T1000 (cell line): ENCODE measurements at regions not wholly inside any gene's neighbourhood (a gene's known extent, or its start where the extent isn't known, plus 50 kb on each side); places are given as distances from the start of the nearest gene placed in this dataset.

Experiments
- DNase-seq: peaks from one replicate; lab custom pipeline; 2025; ENCODE audit warnings: mixed read lengths; lab: John Stamatoyannopoulos, UW

DNA sequence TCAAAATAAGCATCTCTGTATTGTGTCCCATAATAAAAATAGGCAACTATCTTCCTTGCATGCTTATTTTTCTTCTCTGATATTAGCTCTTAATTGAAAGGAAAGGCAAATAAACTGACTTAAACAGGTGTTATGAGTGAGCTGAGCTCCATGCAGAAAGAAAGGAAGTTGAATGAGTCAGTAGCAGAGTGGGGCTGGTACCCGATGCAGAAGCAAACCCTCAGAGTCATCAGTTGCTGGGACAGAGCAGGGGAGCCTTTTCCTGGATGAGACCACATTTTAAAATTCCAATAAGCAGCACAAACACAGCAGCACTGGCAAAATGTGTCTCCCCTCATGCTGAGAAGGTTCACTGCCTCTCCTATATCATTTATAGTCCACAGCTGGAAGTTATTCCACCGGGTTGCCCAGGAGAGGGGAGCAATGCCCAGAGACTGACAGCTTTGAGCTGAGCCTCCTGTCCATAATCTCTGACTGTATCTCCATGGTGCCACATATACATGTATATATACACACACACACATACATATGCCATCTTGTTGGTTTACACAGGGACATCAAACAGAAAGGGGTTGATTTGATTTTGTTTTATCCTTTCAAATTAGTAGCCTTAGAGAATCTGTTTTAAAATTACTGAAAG is 274.3 kb upstream of the PPARGC1A start:
- no peak for DNase-seq

DNA sequence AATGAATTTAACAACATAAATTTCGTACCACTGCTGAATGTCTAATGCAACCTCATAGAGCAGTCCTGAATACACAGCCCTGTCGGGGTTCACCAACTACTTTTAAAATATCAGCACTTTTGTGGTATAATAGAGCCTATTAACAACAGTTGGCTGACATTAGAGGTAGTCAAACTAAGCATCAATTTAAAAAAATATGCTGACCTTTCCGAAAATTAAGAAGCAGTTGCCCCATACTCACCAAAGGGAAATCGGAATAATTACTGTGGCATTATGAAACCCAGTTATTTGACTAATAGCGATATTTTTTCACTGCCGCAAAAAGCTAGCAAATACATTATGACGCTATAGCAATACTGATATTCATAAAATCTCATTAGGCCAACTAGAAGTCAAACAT is 273.5 kb upstream of the PPARGC1A start:
- no peak for DNase-seq

DNA sequence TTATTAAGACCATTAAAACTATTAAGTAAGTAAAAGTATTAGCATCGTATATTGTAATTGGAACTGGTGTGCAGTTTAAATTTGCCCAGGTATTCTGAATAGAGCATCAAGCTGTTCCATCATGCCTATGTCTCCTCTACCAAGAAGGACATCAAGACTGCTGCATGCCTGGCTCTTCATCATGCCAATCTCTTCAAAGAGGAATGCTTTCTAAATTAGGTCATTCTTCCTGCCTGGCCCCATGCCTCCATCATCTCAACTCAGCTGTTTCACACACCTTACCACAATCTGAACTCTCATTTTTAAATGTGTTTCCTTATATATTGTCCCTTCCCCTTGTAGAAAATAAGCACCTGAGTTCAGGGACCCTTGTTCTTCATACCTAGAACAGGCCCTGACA is 270.5 kb upstream of the PPARGC1A start:
- DNase-seq = no peak

DNA sequence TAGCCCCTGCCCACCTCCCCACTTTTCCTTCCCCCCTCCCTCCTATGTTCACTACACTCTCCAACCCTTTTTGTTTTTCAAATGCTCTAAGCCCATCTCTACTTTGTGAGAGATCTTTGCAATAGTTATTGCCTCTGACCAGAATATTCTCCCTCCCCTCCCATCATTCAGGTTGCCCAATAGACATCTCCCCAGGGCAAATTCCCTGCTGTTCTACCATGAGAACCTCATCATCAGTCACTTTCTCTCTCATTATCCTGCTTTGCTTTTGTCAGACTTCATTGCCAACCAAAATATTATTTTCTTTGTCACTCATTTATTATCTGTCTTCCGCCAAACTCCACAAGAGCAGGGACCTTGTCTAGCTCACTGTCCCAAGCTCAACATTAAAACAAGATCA is 268.2 kb upstream of the PPARGC1A start:
- no peak for DNase-seq

DNA sequence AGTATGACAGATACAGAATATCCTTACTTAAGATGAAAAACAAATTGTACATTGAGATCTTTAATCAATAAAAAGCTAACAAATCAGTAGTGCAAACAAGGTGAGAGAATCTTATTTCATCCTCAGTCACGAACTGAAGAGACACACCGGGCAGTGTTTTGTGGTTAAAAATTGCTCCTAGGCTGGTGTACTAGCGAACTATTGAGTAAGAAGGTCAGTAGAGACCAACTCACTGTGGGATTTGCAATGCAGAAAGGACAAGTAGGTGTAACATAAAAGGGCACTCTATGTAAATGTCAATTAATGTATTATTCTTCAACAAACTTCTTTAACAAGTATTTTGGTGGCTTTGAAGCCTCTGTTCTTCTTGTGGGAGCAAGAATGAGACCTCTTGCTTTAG is 260.2 kb upstream of the PPARGC1A start:
- no peak for DNase-seq

DNA sequence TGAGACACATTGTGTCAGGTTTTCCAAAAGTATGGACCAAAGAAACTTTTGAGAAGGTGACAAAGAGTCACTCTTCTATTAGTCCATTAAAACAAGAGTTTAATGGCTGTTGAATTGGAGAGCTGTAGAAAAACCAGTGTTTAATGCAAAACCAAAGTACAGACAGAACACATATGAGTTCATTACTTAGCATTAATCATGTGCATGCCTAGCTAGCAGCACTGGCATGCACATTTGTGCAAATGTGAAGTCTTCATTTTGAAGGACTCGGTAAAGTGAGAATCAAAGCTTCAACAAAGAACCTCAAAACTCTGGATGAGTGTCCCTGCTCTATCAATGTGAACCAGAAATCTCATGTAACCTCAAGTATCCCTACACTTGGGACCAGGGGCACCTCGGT is 256.3 kb upstream of the PPARGC1A start:
- DNase-seq = no peak

DNA sequence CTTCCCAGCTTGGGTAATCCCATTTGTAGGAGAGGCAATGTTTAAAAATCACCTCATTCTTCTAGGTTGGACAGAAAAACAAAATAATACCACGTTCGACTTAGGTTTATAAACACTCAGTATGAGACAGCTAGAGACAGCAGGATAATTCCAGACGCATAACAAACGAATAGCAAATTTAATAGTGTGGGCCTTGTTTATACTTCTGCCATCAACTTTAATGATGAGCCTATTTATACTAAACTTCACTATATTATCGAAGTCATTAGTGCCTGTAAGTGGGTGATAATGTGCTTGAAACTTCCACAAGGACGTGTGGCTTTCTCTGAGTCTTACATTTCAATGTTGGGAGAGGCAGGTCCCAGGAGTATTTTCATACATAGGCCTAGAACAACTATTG is 255.7 kb upstream of the PPARGC1A start:
- no peak for DNase-seq

DNA sequence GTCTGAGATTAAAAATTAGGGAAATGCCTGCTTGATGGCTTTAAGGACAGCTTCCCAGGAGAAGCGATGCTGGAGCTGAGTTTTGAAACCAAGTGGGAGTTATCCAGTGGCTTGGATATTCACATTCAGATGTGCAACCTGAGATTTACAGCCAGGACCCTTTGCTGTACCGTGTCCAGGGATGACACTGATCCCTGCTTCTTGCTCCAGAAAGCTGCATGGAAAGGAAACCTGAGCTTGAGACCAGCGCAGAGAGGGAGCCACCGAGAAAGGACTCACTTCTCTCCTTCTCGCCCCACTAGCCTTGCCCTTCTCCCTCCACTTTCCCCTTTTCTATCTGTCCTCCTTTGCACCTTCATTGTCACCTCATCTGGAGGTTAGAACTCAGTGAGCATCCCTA is 254.5 kb upstream of the PPARGC1A start:
- no peak for DNase-seq

DNA sequence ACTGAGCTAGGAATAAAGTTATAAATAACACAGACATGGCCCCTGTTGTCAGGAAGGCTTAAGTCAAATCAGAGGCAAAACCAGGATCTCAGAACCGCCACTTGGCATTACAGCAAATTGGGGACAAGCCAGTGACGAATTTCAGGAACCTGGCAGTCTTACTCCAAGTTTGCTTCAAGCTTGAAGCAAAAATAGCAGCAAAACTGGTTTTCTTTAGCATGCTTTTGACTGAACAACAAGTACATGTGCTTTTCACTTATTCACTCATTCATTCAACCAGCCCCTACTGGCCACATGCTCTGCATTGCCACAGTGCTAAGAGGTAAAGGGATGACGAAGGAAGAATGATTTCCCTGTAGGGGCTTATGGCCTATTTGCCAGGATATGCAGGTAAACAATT is 253.9 kb upstream of the PPARGC1A start:
- DNase-seq = no peak

DNA sequence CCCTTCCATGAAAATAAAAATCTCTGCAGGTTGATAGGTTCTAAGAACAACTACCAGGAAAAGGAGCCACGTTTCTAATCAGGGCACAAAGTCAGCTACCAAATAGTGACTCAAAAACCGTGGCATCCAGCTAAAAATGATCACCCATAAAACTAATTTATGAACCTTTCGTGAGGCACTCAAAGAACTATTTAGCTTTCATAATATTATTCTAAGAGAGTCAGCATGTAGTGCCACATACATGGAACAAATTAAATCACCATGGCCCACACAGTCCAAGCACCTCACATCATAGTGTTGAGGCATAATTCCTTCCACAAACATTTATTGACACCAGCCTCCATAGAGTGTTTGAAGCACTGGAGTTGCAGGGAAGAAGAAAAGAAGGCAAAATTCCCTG is 252.0 kb upstream of the PPARGC1A start:
- no peak for DNase-seq

DNA sequence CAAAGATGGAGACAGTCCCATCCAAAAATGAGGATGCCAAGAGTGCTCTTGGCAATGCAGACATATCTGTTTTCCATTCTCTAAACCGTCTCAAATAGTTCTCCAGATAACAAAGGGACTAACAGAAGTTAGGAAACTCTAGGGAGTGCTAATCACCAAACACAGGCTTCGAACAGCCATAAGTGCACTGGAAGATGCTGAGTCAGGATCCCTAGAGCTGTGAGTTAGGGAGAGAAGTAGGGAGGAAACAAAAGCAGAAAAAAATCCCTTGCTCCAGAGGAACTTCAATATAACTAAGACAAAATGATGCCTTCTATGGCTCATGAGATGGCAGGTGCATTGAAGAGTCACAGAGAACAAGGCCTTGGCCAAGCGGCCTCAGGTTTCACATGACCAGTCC is 251.0 kb upstream of the PPARGC1A start:
- no peak for DNase-seq

DNA sequence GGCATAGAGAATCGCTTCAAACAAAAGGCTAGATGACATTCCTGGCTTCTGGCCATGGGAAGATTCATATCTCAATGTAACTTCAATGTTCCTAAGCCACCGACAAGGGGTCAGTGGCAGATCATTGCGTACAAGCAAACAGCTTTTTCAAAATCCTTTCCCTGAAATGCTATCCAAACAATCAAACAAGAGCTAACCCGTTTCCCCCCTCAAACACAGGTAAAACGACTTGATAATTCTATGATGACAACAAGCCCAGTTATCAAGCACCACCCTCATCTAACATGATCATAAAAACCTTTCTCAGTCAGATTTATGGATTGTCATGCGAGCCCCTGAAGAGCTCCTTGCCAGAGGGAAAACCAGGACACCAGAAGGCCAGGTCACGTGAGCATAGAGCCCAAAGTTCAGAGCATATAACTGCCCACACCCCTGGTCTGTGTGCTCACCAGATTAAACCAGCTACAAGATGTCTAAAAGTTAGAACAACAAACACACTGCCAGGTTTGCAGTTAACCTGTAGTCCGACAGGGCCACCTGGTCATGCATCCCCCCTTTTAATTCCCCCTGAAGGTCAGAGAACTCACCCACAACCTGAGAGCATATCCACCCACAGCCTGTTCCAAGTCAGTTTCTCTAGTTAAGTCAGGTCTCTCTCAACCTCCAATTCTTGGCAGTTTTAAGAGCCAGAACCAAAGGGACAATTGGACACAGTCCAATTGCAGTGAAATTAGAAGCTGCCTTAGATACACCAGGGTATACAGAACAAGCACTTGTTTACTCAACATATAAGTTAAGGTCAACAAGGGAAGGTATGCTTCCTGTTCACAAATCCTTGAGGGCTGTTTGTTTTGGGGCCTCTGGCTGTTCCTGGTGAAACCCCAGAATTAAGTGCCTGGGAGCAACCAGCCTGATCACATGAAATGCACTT is 248.1 kb upstream of the PPARGC1A start:
- DNase-seq = no peak

DNA sequence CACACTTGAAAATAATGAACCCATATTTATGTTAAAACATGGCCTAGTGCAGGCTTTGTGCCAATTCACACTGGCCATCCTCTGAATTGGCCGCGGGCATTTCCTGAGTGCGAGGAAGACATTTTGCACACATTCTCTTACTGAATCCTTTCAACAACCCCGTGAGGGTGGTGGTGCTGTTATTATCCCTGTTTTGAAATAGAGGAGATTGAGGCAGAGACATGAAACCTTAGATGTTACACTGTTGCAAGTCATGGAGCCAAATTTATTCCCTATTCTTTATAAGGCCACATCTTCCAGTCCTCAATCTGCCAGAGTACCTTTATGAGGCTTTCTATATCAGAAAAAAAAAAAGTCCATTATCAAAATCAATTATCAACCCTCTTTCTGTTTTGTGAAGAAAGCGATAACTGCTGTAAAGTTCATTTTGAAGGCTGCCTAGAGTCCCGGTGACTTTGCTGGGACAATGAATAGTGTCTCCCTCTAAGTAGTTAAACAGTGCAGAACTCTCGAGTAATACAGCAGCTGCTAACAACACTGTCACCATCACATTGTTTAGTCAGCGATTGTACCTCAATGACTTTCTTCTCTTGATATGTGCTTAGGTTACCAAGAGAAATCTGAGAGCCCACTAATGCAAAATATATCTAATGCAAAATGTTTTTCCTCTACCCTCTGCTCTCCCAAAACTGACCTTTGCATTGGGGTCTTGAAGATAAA is 242.3 kb upstream of the PPARGC1A start:
- DNase-seq = no peak

DNA sequence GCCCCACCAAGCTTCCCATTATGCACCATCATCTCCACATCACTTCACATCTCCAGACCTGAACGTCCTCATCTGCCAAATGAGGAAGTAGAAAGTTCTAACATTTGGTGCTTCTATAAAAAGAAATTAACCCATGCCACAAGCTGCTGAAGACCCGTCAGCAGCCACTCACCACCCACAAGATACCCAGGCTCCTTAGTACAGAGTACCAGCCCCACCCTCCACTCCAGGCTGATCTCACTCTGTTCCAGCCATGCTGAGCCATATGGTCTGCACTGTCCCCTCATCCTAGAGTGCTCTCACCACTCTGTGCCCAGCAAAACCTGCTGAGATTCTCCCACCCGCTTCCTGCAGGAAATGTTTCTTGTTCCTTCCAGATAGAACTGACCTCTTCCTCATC is 240.8 kb upstream of the PPARGC1A start:
- DNase-seq = no peak

DNA sequence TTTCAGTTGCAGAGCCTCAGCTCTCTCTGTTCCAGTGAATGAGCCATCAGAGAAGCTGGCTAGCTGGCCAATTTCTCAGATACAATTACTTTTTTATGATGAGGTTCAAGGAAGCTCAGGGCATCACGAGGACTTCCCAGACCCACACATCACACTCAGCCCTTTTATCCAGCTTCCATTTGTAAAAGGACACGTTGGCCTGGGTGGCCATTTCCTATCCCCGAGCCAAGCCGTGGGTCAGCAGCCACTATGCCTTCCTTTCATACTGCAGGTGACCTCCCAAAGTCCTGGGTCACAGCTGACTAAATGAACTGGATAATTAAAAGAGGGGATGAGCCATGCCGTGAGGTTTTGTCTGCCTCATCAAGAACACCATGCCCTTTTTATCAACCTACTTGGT is 236.9 kb upstream of the PPARGC1A start:
- DNase-seq = no peak

DNA sequence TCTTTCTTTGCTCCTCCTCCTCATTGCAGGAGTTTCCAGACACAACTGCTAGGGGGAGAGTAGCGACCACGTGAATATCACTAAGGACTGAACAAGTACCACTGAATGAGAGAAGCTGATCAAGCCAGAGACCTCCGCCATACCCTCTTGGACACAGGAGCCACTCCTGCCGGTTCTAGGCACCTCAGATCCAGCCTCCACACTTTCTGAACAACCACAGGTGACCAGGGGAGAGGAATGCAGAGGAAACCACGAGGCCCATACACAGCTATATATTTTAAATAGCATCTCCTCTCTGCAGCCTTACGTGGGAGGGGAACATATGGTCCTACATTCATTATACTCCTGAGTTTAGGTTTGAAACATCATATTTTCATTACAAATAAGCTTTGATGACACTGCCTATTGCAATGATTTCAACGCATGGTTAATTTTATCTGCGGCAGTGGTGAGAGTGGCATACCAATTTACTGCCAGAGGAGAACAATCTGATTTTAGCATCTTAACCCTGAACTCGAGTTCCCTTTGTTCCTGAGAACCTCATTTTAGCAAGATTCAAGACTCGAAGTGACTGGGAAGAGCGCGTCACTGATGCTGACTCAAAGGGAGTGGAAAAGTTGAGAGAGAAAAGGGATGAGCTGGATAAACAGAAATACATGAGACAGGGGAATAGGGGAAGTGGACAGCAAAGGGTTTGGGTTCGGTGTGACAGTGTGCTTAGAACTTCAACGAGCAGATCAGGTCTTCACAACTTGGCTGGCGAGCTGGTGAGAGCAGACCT is 231.7 kb upstream of the PPARGC1A start:
- no peak for DNase-seq

DNA sequence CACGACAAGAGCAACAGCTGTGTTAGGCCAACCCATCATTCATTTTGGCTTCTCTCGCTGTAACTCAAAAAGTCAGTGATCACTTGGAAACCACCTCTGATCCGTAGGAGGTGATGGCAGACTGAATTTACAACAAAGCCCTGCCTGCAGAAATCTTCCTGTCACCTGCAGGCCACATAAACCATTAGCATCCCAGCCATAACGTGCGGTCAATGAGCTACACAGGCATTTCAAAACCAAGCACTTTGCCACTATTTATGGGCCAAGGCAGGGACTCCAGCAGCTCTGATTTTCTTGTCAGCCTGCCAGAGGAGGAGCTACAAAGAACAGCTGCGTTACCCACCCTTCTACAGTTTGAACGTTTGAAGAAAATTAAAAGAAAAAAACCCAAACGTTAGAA is 228.1 kb upstream of the PPARGC1A start:
- DNase-seq = no peak

DNA sequence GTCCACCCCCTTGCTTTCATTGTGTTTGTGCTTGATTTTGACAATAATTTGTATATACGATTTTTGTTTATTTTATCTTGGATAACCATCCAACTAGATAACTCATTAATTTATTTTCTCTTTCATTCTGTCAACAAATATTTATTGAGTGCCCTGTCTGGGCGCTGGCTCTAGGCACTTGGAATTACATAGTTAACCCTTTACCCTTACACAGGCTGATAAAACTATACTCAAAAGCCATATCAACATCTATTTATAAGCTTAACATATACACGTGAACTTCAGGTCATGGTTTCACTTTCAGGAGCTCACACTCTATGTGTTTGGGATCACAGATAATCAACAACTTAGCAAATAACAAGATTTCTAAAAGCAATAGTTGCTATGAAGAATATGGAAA is 226.3 kb upstream of the PPARGC1A start:
- DNase-seq = no peak

DNA sequence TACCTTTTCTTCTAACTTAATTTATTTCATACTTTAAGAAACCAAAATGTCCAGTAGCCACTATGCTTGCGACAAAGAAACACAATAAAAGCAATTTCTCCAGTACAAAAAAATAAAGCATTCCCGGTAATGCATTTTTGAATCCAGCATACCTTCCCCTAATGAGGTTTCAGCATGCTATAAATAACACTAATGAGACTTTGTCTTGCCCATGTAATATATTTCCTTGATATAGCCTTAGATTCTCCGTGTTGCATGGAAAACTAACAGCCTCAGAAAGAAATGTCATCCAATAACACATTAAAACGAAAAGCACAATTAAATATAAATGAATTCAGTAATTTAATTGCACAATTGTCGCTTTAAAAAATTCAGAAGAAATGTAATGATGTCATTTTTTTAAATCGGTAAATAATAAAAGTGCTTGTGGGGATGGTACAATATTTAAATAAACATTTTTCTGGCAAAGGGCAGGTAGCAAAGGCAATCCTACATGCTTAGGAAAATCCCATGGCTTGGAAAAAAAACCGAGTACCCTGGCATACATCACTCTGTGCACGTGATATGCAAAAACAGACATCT is 225.2 kb upstream of the PPARGC1A start:
- DNase-seq = no peak

DNA sequence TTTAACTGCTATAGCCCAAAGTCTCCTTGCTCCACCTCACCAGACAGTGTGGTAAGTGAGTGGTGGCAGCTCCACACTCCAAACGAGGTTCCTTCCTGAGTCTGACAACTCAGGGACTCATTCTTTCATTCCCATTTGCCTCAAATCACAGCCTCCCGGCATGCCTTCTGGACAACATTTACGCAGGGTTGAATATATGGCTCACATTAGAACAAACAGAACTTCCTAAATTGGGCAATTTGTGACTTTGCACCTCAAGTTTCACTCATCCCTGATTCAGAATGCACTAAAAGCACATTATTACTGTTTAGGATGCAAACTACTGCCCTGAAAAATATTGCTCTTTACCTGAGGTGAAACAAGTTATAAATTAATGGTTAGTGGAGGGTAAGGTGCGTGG is 224.6 kb upstream of the PPARGC1A start:
- DNase-seq = no peak

DNA sequence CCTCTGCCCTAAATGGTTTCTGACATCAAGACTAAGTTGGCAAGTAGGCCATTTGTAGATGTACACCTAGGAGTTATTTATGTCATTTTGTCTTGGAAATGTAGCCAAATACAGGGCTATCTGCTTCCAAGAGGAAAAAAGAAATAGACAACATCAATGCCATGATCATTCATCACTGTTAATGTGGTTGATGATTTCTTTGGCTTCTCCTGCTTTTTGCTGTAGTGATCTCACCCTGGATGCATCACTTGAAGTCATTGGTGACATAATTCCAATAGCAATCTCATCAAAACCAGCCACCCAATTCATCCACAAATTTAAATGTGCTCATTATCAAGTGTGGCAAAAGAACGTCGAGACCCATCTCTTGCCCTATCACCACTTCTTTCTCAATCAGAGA is 222.6 kb upstream of the PPARGC1A start:
- DNase-seq = no peak

DNA sequence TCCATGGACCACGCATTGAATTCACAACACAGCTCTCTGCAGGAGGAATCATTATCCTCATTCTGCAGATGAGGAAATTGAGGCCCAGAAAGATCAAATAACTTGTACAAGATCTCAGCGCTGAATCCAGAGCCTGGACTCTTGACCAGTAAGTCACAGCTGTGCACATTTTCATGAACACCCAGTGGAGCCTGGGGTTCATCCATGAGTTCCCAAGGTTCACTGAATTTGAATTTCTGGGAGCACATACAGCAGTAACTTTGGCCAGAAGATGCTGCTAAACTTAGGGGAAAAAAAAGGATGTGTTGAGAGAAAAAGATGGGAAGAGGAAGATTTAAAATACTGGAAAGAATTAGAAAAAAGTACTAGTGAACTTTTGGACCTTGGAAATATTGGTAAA is 218.7 kb upstream of the PPARGC1A start:
- no peak for DNase-seq
